Activated CD8-positive, alpha-beta memory T cell treated with anti-CD3 and anti-CD28 coated beads for 36 hours (primary cell): ENCODE measurements at regions not wholly inside any gene's neighbourhood (a gene's known extent, or its start where the extent isn't known, plus 50 kb on each side); places are given as distances from the start of the nearest gene placed in this dataset.
"Not testable (repeated sequence)": the region's sequence is repeated elsewhere in the genome, so short reads cannot be mapped to it uniquely, and the experiment has no call there.

Experiments used
- CTCF ChIA-PET: fragments of 350-600 bp; sonication (Branson Sonifier 250); formaldehyde crosslinking; loops from one replicate; lab custom pipeline; 2021; ENCODE audit warnings: antibody characterized with exemption; lab: Charles Lee
- POLR2A ChIA-PET: fragments of 350-600 bp; sonication (Branson Sonifier 250); formaldehyde crosslinking; loops from one replicate; lab custom pipeline; 2021; ENCODE audit warnings: antibody characterized with exemption; lab: Charles Lee

GRCh38 chr4:13750594-13750993 lies 123.1 kb upstream of the BOD1L1 start:
- CTCF ChIA-PET = no interaction called here

GRCh38 chr4:13761581-13761980 lies 134.1 kb upstream of the BOD1L1 start:
- POLR2A ChIA-PET, CTCF ChIA-PET: not testable (repeated sequence)

More at GRCh38 chr4:13750594-13750993, 123.1 kb upstream of the BOD1L1 start:
- POLR2A ChIA-PET = no interaction called here

GRCh38 chr4:13762130-13762529 lies 134.6 kb upstream of the BOD1L1 start:
- CTCF ChIA-PET = no interaction called here
- POLR2A ChIA-PET = no interaction called here

- ChIA-PET POLR2A (no interaction called here), CTCF (no interaction called here)
These were observed 136.2 kb upstream of the BOD1L1 start for GRCh38 chr4:13763707-13764106.

- CTCF ChIA-PET = no interaction called here
- POLR2A ChIA-PET = no interaction called here
These were observed 138.0 kb upstream of the BOD1L1 start for GRCh38 chr4:13765539-13765938.

GRCh38 chr4:13766761-13767540 lies 139.4 kb upstream of the BOD1L1 start:
- ChIA-PET POLR2A (no interaction called here), CTCF (no interaction called here)

- ChIA-PET POLR2A (no interaction called here), CTCF (no interaction called here)
These were observed 149.8 kb upstream of the BOD1L1 start for GRCh38 chr4:13777341-13777740.

- ChIA-PET CTCF (no interaction called here), POLR2A (no interaction called here)
These were observed 150.8 kb upstream of the BOD1L1 start for GRCh38 chr4:13778367-13778766.

- ChIA-PET POLR2A (no interaction called here), CTCF (no interaction called here)
These were observed 154.7 kb upstream of the BOD1L1 start for GRCh38 chr4:13782231-13782630.

GRCh38 chr4:13783800-13784411 lies 156.4 kb upstream of the BOD1L1 start:
- ChIA-PET POLR2A (no interaction called here), CTCF (no interaction called here)

- POLR2A ChIA-PET = no interaction called here
- CTCF ChIA-PET = no interaction called here
These were observed 165.6 kb upstream of the BOD1L1 start for GRCh38 chr4:13793020-13793710.

- ChIA-PET CTCF (no interaction called here), POLR2A (no interaction called here)
These were observed 167.5 kb upstream of the BOD1L1 start for GRCh38 chr4:13794819-13795565.

- ChIA-PET CTCF (no interaction called here), POLR2A (no interaction called here)
These were observed 169.5 kb upstream of the BOD1L1 start for GRCh38 chr4:13797061-13797460.

GRCh38 chr4:13815231-13815630 lies 187.7 kb upstream of the BOD1L1 start:
- CTCF ChIA-PET = no interaction called here
- POLR2A ChIA-PET = no interaction called here

GRCh38 chr4:13816472-13816871 lies 188.9 kb upstream of the BOD1L1 start:
- CTCF ChIA-PET = no interaction called here
- POLR2A ChIA-PET = no interaction called here

- ChIA-PET POLR2A (no interaction called here), CTCF (no interaction called here)
These were observed 194.0 kb upstream of the BOD1L1 start for GRCh38 chr4:13821522-13821921.

- POLR2A ChIA-PET, CTCF ChIA-PET: not testable (repeated sequence)
These were observed 198.3 kb upstream of the BOD1L1 start for GRCh38 chr4:13825822-13826221.

GRCh38 chr4:13829457-13829856 lies 201.9 kb upstream of the BOD1L1 start:
- POLR2A ChIA-PET = no interaction called here
- CTCF ChIA-PET = no interaction called here

- ChIA-PET CTCF (no interaction called here), POLR2A (no interaction called here)
These were observed 202.9 kb upstream of the BOD1L1 start for GRCh38 chr4:13830449-13830848.

GRCh38 chr4:13833171-13833804 lies 205.8 kb upstream of the BOD1L1 start:
- ChIA-PET CTCF (no interaction called here), POLR2A (no interaction called here)
